SHP77 (cell line): ENCODE measurements at regions not wholly inside any gene's neighbourhood (a gene's known extent, or its start where the extent isn't known, plus 50 kb on each side); places are given as distances from the start of the nearest gene placed in this dataset.

ENCODE experiments used
- DNase-seq, 2 experiments: peaks; one replicate each; lab custom pipeline; 2025; lab: John Stamatoyannopoulos, UW

- no peak for DNase-seq
Observed at GRCh38 chr4:138562544-138562991, 320.4 kb upstream of the SLC7A11 start.

GRCh38 chr4:138561906-138562305 lies 319.8 kb upstream of the SLC7A11 start:
- no peak for DNase-seq

GRCh38 chr4:138561276-138561880 lies 319.2 kb upstream of the SLC7A11 start:
- no peak for DNase-seq

- DNase-seq, result no peak
Observed at GRCh38 chr4:138560448-138560847, 318.3 kb upstream of the SLC7A11 start.

- no peak for DNase-seq
Observed at GRCh38 chr4:138558886-138559285, 316.7 kb upstream of the SLC7A11 start.

GRCh38 chr4:138555584-138555983 lies 313.4 kb upstream of the SLC7A11 start:
- DNase-seq, result no peak

- no peak for DNase-seq
Observed at GRCh38 chr4:138555108-138555507, 313.0 kb upstream of the SLC7A11 start.

GRCh38 chr4:138553001-138553845 lies 311.1 kb upstream of the SLC7A11 start:
- DNase-seq, result no peak

- DNase-seq, result no peak
Observed at GRCh38 chr4:138542191-138542776, 300.1 kb upstream of the SLC7A11 start.

- no peak for DNase-seq
Observed at GRCh38 chr4:138540056-138540800, 298.1 kb upstream of the SLC7A11 start.

GRCh38 chr4:138538743-138539142 lies 296.6 kb upstream of the SLC7A11 start:
- DNase-seq, result no peak

GRCh38 chr4:138537731-138538490 lies 295.8 kb upstream of the SLC7A11 start:
- no peak for DNase-seq

GRCh38 chr4:138535316-138535715 lies 293.2 kb upstream of the SLC7A11 start:
- DNase-seq, result no peak

- DNase-seq, result no peak
Observed at GRCh38 chr4:138522366-138522765, 280.2 kb upstream of the SLC7A11 start.

GRCh38 chr4:138521809-138522208 lies 279.7 kb upstream of the SLC7A11 start:
- DNase-seq, result no peak

GRCh38 chr4:138519436-138519835 lies 277.3 kb upstream of the SLC7A11 start:
- DNase-seq, result no peak

GRCh38 chr4:138513535-138513934 lies 271.4 kb upstream of the SLC7A11 start:
- no peak for DNase-seq

GRCh38 chr4:138512756-138513155 lies 270.6 kb upstream of the SLC7A11 start:
- no peak for DNase-seq

GRCh38 chr4:138510053-138510452 lies 267.9 kb upstream of the SLC7A11 start:
- no peak for DNase-seq

- no peak for DNase-seq
Observed at GRCh38 chr4:138509346-138509745, 267.2 kb upstream of the SLC7A11 start.

- DNase-seq, result no peak
Observed at GRCh38 chr4:138507522-138507921, 265.4 kb upstream of the SLC7A11 start.

GRCh38 chr4:138501614-138502013 lies 259.5 kb upstream of the SLC7A11 start:
- DNase-seq, result no peak
